ENCODE measurements at regions not wholly inside any gene's neighbourhood (a gene's known extent, or its start where the extent isn't known, plus 50 kb on each side); places are given as distances from the start of the nearest gene placed in this dataset.

DNA sequence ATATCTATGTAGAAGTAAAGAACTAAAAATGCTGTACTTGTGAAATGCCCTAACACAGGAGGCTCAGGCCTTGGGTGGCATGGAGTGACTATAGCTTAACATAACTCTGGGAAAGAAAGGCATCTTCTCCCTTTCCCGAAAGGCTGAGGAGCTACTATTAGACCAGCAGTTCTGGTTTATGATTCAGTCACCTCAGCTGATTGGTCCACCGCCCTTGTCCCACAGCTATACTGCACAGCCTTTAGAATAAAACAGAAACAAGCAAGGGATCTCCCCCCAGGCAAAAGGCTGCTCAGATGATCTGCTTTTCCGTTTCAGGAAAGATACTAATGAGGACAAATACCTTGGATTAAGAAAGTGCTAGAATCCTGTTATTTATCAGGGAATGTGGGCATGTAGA lies 171.3 kb downstream of the SNCA start:
- DNase-seq = no peak

- no peak for DNase-seq
These were observed 172.4 kb downstream of the SNCA start for GRCh38 chr4:89664521-89664920.

DNA sequence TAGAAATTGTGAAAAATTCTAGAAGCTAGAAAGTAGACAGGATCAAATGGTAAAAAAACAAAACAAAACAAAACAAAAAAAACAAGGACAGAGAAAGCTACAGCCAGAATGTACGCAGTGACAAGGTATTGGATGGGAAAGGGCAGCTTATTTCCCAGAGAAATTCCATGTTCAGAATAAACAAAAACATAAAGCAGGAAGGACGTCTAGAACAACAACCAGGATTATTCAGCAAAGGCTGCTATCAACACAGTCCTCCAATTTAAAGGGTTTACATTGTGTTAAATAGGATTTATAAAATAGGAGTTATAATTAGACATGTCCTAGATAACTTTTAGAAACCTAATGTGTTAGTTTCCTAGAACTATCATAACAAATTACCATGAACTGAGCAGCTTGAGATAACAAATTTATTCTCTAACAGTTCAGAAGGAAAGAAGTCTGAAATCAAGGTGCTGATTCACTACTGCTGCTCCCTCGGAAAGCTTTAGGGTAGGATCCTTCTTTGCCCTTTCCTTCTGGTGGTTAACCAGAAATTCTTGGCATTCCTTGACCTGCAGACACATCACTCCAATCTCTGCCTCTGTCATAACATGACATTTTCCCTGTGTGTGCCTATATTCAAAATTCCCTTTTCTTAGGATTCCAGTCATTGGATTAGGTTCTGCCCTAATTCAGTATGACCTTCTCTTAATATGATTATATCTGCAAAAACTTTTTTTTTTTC lies 175.6 kb downstream of the SNCA start:
- DNase-seq = no peak

- no peak for DNase-seq
These were observed 176.4 kb downstream of the SNCA start for GRCh38 chr4:89660444-89661172.

- DNase-seq = no peak
These were observed 178.3 kb downstream of the SNCA start for GRCh38 chr4:89658701-89659024.

DNA sequence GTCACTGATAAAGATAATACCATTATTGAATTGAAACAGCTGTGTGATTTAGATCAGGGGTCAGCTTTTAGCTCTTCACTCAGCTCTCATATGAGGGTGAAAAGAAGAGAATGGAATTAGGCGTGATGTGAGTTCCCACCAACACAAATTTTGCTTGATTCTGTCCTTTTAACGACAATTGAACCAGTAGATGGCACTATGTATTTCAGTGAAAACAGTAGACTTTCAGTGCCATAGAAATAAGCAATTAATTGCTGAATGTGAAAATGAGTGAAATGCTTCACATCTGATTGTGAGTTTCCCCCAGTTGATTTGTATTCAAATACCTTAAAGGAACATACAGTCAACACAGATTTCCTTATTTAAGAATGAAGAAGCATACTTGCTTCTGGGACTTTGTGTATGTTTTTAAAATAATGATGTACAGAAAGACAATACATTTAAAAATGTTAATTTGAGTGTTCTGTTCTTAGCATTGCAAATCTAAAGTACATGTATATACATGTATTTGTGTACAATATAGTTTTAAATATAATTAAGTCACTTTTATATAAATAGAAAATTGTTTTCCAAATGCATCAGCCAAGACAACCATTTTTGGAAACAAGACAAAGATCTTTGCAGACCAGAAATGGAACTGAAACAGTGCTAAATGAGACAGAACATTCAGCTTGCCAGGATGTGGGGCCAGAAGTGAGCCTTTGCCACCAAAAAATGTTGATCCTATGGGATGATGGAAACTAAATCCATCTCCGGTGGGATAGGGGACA lies 178.8 kb downstream of the SNCA start:
- DNase-seq = no peak

DNA sequence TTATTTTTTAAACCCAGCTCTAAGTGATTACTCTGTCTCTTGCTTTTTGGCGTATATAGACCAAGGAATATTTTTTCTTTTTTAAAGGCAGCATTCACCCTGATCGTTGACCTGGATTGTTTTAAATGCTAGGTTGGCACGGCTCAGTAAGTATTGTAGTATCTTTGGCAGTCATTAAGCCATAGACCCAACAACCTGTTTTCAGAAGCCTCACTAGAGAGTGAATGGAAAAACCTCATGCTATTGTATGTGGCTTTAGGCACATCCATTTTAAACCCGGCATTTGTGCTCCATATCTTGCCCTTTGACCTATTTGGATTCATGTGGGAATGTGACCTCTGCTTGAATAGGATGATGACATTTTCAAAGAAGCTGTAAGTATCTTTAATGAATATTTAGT lies 183.9 kb downstream of the SNCA start:
- no peak for DNase-seq

- no peak for DNase-seq
These were observed 191.5 kb downstream of the SNCA start for GRCh38 chr4:89645482-89645881.

DNA sequence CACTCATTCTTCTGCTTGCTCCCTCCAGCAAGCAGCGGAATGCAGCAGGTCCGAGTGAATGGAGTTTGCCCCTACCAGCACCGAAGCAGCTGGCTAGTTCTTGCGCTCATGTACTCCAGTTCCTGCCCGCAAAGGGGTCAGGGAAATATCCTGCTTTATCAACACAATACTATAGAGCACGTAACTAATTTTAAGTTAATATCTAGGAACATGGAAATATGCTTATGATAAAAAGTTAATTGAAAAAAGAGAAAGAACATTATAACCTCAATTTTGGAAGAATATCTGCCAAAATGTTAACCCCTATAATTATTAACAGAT lies 195.6 kb downstream of the SNCA start:
- DNase-seq = no peak

DNA sequence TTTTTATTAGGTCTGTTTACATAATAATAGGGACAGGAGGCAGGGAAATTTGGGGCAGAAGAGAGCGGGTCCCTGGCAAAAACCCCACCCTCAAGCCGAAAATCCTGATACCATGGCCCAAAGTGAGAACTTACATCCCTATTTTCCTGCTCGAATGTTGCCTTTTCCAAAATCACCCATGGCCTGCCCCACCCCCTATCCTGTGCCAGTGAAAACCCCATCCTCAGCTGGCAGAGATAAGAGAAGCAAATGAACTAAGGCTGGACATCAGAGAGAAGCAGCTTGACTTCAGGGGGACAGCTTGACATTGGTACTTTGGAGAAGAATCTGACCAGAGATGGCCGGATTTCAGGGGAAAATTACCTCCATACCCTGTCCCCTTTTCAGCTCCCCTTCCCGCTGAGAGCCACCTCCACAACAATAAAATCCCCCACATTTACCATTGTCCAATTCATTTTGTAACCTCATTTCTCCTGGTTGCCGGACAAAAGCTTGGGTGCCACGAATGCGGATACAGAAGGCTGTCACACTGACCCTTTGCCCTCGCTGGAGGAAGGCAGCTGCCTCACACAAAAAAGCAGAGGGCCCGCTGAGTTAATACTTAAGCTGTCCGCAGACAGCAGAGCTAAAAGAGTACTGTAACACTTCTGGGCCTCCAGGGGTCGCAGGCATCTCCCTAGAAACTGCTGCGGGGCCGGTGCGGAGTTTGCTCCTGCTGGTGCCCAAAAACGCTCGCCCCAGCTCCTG lies 196.2 kb downstream of the SNCA start:
- no peak for DNase-seq

GRCh38 chr4:89639395-89639794 lies 197.6 kb downstream of the SNCA start:
- DNase-seq = no peak

- no peak for DNase-seq
These were observed 211.2 kb downstream of the SNCA start for GRCh38 chr4:89625599-89626293.

- DNase-seq = no peak
These were observed 217.6 kb downstream of the SNCA start for GRCh38 chr4:89619206-89619962.

DNA sequence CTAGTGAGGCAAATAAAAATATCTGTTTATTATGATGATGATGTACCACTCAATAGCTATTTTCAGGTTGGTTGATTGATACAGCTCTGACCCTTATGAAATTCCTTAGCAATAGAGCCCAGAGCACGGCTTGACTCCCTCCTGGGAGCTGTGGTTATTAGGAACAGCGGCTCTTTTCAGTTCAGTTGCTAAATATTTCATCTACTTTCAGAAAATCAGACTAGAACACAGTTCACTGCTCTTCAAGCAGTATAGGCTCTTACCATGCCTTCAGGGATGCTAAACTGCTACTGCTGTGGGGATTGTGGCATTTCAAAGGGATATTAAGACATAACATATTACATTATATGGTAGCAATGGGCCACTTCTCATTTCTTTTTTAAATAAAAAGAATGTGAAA lies 218.8 kb downstream of the SNCA start:
- DNase-seq = no peak

DNA sequence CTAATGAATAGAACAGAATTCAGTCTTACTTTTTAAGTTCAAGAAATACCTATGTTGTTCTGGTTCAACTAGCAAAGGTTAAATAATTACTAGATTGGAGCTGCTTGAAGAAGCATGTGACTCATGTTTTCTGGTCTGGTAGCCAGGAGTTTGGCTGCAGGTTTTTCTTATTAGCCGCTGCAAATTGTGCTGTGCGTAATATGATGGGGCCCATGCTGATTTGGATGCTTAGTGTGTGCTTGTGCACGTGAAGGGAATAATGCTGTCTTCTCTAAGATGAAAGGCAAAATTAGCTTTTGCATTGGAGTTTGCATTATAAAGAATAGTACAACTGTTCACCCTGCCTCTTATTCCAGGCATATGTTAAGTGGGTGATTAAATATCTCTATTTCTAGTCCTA lies 219.6 kb downstream of the SNCA start:
- no peak for DNase-seq

- DNase-seq = no peak
These were observed 220.6 kb downstream of the SNCA start for GRCh38 chr4:89616382-89616781.

DNA sequence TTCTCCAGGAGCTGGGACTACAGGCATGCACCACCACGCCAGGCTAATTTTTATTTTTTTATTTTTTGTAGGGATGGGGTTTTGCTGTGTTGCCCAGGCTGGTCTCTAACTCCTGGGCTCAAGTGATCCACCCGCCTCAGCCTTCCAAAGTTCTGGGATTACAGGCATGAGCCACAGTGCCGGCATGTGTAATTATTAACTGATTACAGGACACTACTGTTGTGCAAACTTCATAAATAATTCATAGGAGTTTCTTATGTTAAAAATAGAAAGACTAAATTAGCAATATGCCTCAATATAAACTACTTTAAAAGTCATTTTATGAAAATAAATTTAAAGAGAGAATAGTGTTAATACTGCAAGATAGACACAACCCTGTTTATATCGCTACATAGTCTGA lies 221.9 kb downstream of the SNCA start:
- no peak for DNase-seq

DNA sequence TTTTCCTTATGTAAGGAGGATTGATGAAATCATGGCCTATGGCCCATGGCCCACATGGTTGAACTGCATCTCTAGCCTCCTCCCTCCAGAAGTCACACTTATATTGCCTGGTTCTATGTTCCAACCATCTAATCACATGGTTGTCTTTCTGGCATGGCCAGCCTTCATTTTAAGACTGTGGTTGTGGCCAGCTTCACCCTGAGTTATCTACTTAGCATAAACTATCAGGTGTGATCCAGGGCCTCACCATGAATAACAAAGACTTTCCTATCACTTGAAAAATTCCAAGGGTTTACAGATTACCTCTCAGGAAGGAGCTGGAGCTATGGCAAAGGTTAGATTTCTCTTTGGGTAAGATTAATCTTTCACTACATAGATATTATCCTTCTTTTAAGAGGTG lies 222.8 kb downstream of the SNCA start:
- DNase-seq = no peak

- no peak for DNase-seq
These were observed 226.7 kb downstream of the SNCA start for GRCh38 chr4:89610236-89610635.

- DNase-seq = no peak
These were observed 227.2 kb downstream of the SNCA start for GRCh38 chr4:89609756-89610155.

DNA sequence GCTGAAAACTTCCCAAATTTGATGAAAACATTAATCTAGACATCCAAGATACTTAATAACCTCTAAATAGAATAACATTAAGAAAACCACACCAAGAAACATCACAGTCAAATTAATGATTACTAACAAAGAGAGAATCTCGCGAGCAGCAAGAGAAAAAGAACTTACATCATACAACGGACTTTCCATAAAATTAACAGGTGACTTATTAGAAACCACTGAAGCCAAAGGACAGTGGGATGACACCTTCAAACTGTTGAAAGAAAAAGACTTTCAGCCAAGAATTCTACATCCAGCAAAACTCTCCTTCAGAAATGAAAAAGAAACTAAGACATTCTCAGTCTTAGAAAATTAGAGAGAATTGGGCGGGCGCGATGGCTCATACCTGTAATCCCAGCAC lies 232.0 kb downstream of the SNCA start:
- DNase-seq = no peak

DNA sequence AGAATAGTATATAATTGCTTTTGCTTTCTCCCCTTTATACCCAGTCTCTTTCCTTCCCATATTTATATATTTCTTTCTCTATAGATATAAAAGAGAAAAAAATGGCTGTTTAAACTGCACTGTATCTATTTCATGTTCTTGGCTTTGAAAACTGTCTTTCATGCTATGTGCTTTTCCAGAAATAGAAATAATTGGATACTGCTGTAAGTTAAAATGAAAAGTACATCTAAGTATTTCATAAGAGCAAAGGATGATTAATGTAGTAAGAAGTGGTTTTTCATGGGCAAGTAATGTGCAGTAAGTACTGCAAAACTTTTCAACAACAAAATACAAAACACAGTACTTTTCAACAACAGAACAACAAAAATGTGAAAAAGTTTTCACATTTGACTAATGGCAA lies 237.9 kb downstream of the SNCA start:
- DNase-seq = no peak
